Transverse colon (tissue), 4 donors: ENCODE measurements at regions not wholly inside any gene's neighbourhood (a gene's known extent, or its start where the extent isn't known, plus 50 kb on each side); places are given as distances from the start of the nearest gene placed in this dataset.

ENCODE experiments used
- DNase-seq: peaks from one replicate; pipeline ENCODE4 v3.0.0-alpha.2; 2019
- H3K27ac ChIP-seq, 4 donors: fragments of 200-600 bp; sonication (generic); 2 replicates each; pipeline ENCODE4 v1.5.1; 2016 to 2018; ENCODE audit warnings: inconsistent platforms in 4 of 4
- H3K27me3 ChIP-seq: fragments of 200-600 bp; sonication (generic); 2 replicates; pipeline ENCODE4 v1.5.1; 2017; ENCODE audit warnings: inconsistent platforms
- H3K36me3 ChIP-seq, 4 donors: fragments of 200-600 bp; sonication (generic); 2 replicates each; pipeline ENCODE4 v1.5.1; 2017 to 2019; ENCODE audit warnings: inconsistent platforms in 4 of 4
- H3K4me1 ChIP-seq, 4 donors: fragments of 200-600 bp; sonication (generic); 2 replicates each; pipeline ENCODE4 v1.5.1; 2017 to 2020; ENCODE audit warnings: inconsistent platforms in 4 of 4
- H3K4me3 ChIP-seq, 4 donors: fragments of 200-600 bp; sonication (generic); 1 replicate in 1 of 4; 2 replicates in 3 of 4; pipeline versions ENCODE4 v1.5.1 to v1.6.1; 2017 to 2019; ENCODE audit warnings: inconsistent platforms in 4 of 4
- H3K9me3 ChIP-seq, 2 donors: fragments of 200-600 bp; sonication (generic); 2 replicates each; pipeline ENCODE4 v1.5.1; 2017 to 2019; ENCODE audit warnings: inconsistent platforms in 2 of 2
- CTCF ChIP-seq, 5 experiments: fragments of 200-600 bp in 3 of 5; fragments of 450-650 bp in 2 of 5; sonication (generic) in 3 of 5; IDR thresholded peaks; 1 replicate in 2 of 5; 2 replicates in 3 of 5; pipeline ENCODE4 v1.5.1; 2016 to 2017; ENCODE audit warnings: antibody characterized with exemption in 5 of 5, inconsistent platforms in 3 of 5, mild to moderate bottlenecking in 2 of 5, moderate library complexity in 1 of 5
- EP300 ChIP-seq: sonication (generic); formaldehyde crosslinking; IDR thresholded peaks from one replicate; pipeline ENCODE4 v1.6.1; 2017; ENCODE audit warnings: antibody characterized with exemption, low read depth
- POLR2A ChIP-seq: fragments of 450-650 bp; IDR thresholded peaks from one replicate; pipeline ENCODE4 v1.6.1; 2016; ENCODE audit warnings: antibody characterized with exemption, mild to moderate bottlenecking, moderate library complexity
- POLR2AphosphoS5 ChIP-seq, 3 donors: sonication (generic); formaldehyde crosslinking; IDR thresholded peaks; one replicate each; pipeline ENCODE4 v1.6.1; 2016; ENCODE audit warnings: antibody characterized with exemption in 3 of 3
- WGBS, 2 donors: methylation state at CpG; one replicate each; pipeline ENCODE4 v1.1.5; 2018; ENCODE audit warnings: low coverage in 1 of 2; 5-methylcytosine and 5-hydroxymethylcytosine counted together
- in situ Hi-C, 4 donors: fragments of 200-750 bp; cut with MboI; loops; one replicate each; pipeline versions ENCODE4 v1.15.0 to v1.15.1; 2017; ENCODE audit warnings: low sequenced_read_pairs in 3 of 4, low pct_ligation_motif_present in 1 of 4, low pct_unique_long_range_greater_than_20kb in 1 of 4
- intact Hi-C: fragments of 100-400 bp; cut with DNase I; formaldehyde crosslinking; loops from one replicate; pipeline ENCODE4 v1.15.1; 2023; ENCODE audit warnings: low total_unique reads

GRCh38 chr5:124593952-124594351 lies 152.5 kb downstream of the ZNF608 start:
- TF ChIP-seq EP300: no peak
- no peak for TF ChIP-seq CTCF (IDR thresholded peaks at IDR 0.05)
- TF ChIP-seq POLR2A: no peak
- TF ChIP-seq POLR2AphosphoS5 (IDR thresholded peaks at IDR 0.05): no peak
- Histone ChIP-seq H3K36me3 (no peaks in the 10 kb centered on the region), H3K27ac (no peak overlapping the region), H3K9me3 (no peaks in the 10 kb centered on the region), H3K4me1 (peaks cover 0 to 4% (median 2%) of the 10 kb centered on the region in 4 donors), H3K4me3 (no peak overlapping the region), H3K27me3 (no peaks in the 10 kb centered on the region)
- in situ Hi-C loops (no loop called here), intact Hi-C loops (no loop called here)
- DNase-seq: no peak
- 91 to 100% methylated on average over 1 of the region's 1 CpG for WGBS, 2 donors

GRCh38 chr5:124592891-124593290 lies 153.5 kb downstream of the ZNF608 start:
- TF ChIP-seq EP300 (no peak), POLR2A (no peak), CTCF (IDR thresholded peaks at IDR 0.05) (no peak), POLR2AphosphoS5 (IDR thresholded peaks at IDR 0.05) (no peak)
- no peak for DNase-seq
- intact Hi-C loops: no loop called here
- Histone ChIP-seq H3K4me1 (no peaks in the 10 kb centered on the region), H3K36me3 (no peaks in the 10 kb centered on the region), H3K27me3 (no peaks in the 10 kb centered on the region), H3K9me3 (no peaks in the 10 kb centered on the region), H3K4me3 (no peak overlapping the region), H3K27ac (no peak overlapping the region)
- in situ Hi-C loops: no loop called here
- WGBS, 2 donors: 86 to 98% methylated on average over 1 to 2 of the region's 2 CpGs

- TF ChIP-seq EP300: no peak
- DNase-seq: no peak
- H3K36me3 ChIP-seq: no peaks in the 10 kb centered on the region
- H3K27me3 ChIP-seq: no peaks in the 10 kb centered on the region
- no peak overlapping the region for H3K4me3 ChIP-seq
- in situ Hi-C loops: no loop called here
- WGBS, 2 donors: 94% methylated on average over 5 of the region's 5 CpGs
- no peak overlapping the region for H3K27ac ChIP-seq
- no peaks in the 10 kb centered on the region for H3K4me1 ChIP-seq
- intact Hi-C loops: no loop called here
- H3K9me3 ChIP-seq: no peaks in the 10 kb centered on the region
Measured at GRCh38 chr5:124591583-124591982, 154.9 kb downstream of the ZNF608 start.

GRCh38 chr5:124590686-124591085 lies 155.8 kb downstream of the ZNF608 start:
- no peaks in the 10 kb centered on the region for H3K4me1 ChIP-seq
- TF ChIP-seq POLR2AphosphoS5 (IDR thresholded peaks at IDR 0.05): no peak
- no peak for TF ChIP-seq POLR2A
- TF ChIP-seq EP300: no peak
- no peak for TF ChIP-seq CTCF (IDR thresholded peaks at IDR 0.05)
- no peak for DNase-seq
- no peak overlapping the region for H3K4me3 ChIP-seq
- in situ Hi-C loops: no loop called here
- no peaks in the 10 kb centered on the region for H3K9me3 ChIP-seq
- H3K36me3 ChIP-seq: no peaks in the 10 kb centered on the region
- H3K27me3 ChIP-seq: no peaks in the 10 kb centered on the region
- intact Hi-C loops: no loop called here
- 95% methylated on average over 1 of the region's 1 CpG; no CpG with 5 or more reads in 1 of the 2 donors for WGBS, 2 donors
- no peak overlapping the region for H3K27ac ChIP-seq

- H3K4me1 ChIP-seq: peaks cover 0 to 8% (median 0%) of the 10 kb centered on the region in 4 donors
- H3K27me3 ChIP-seq: no peaks in the 10 kb centered on the region
- H3K36me3 ChIP-seq: no peaks in the 10 kb centered on the region
- in situ Hi-C loops (no loop called here), intact Hi-C loops (no loop called here)
- no peak for DNase-seq
- 87 to 100% methylated on average over 3 to 4 of the region's 4 CpGs for WGBS, 2 donors
- TF ChIP-seq POLR2A (no peak), POLR2AphosphoS5 (IDR thresholded peaks at IDR 0.05) (no peak), CTCF (IDR thresholded peaks at IDR 0.05) (no peak), EP300 (no peak)
- no peak overlapping the region for H3K4me3 ChIP-seq
- no peaks in the 10 kb centered on the region for H3K9me3 ChIP-seq
- no peak overlapping the region for H3K27ac ChIP-seq
Measured at GRCh38 chr5:124587280-124587679, 159.2 kb downstream of the ZNF608 start.
